ENCODE measurements at regions not wholly inside any gene's neighbourhood (a gene's known extent, or its start where the extent isn't known, plus 50 kb on each side); places are given as distances from the start of the nearest gene placed in this dataset.
"Not testable (repeated sequence)": the region's sequence is repeated elsewhere in the genome, so short reads cannot be mapped to it uniquely, and the experiment has no call there.

GRCh38 chrY:7390056-7390455, 478.5 kb upstream of the AMELY start:
- no peak for DNase-seq

- DNase-seq = no peak
Observed at GRCh38 chrY:7382988-7383387, 471.4 kb upstream of the AMELY start.

- no peak for DNase-seq
Observed at GRCh38 chrY:7377091-7377490, 465.5 kb upstream of the AMELY start.

GRCh38 chrY:7374485-7374884, 462.9 kb upstream of the AMELY start:
- not testable (repeated sequence) for DNase-seq

- not testable (repeated sequence) for DNase-seq
Observed at GRCh38 chrY:7371953-7372352, 460.4 kb upstream of the AMELY start.

- not testable (repeated sequence) for DNase-seq
Observed at GRCh38 chrY:7371026-7371425, 459.5 kb upstream of the AMELY start.

- DNase-seq = no peak
Observed at GRCh38 chrY:7359520-7359919, 448.0 kb upstream of the AMELY start.

GRCh38 chrY:7358103-7358752, 446.7 kb upstream of the AMELY start:
- no peak for DNase-seq

- DNase-seq = not testable (repeated sequence)
Observed at GRCh38 chrY:7355891-7356290, 444.3 kb upstream of the AMELY start.

- DNase-seq = peak; percentile 65
Observed at GRCh38 chrY:7344661-7345060, 433.1 kb upstream of the AMELY start.

- no peak for DNase-seq
Observed at GRCh38 chrY:7343261-7343660, 431.7 kb upstream of the AMELY start.

- peak; percentile 62 for DNase-seq
Observed at GRCh38 chrY:7342732-7343131, 431.2 kb upstream of the AMELY start.

- no peak for DNase-seq
Observed at GRCh38 chrY:7339391-7340087, 428.0 kb upstream of the AMELY start.

GRCh38 chrY:7336023-7336873, 424.7 kb upstream of the AMELY start:
- peak; percentile 37 for DNase-seq

- DNase-seq = no peak
Observed at GRCh38 chrY:7334449-7334848, 422.9 kb upstream of the AMELY start.

- peak; percentile 60 for DNase-seq
Observed at GRCh38 chrY:7326296-7327246, 415.0 kb upstream of the AMELY start.

GRCh38 chrY:7325531-7325930, 414.0 kb upstream of the AMELY start:
- no peak for DNase-seq

- no peak for DNase-seq
Observed at GRCh38 chrY:7320751-7321150, 409.2 kb upstream of the AMELY start.

- DNase-seq = not testable (repeated sequence)
Observed at GRCh38 chrY:7320171-7320570, 408.6 kb upstream of the AMELY start.

GRCh38 chrY:7318122-7318521, 406.6 kb upstream of the AMELY start:
- DNase-seq = no peak

GRCh38 chrY:7317571-7317970, 406.0 kb upstream of the AMELY start:
- no peak for DNase-seq

GRCh38 chrY:7310482-7311269, 399.1 kb upstream of the AMELY start:
- DNase-seq = peak; percentile 72

Data from activated CD4-positive, alpha-beta T cell treated with anti-CD3 and anti-CD28 coated beads for 48 hours (primary cell).